22Rv1 (cell line): ENCODE measurements at regions not wholly inside any gene's neighbourhood (a gene's known extent, or its start where the extent isn't known, plus 50 kb on each side); places are given as distances from the start of the nearest gene placed in this dataset.

ENCODE experiments used
- ZFX ChIP-seq: fragments of 450-650 bp; IDR thresholded peaks from 2 replicates; pipeline ENCODE4 v1.6.1; 2017; ENCODE audit warnings: antibody characterized with exemption, borderline replicate concordance
- TF ChIP-seq, protein P1 (sequence below): fragments of 450-650 bp; IDR thresholded peaks from 2 replicates; pipeline ENCODE4 v1.5.1; 2017; ENCODE audit warnings: mild to moderate bottlenecking

DNA sequence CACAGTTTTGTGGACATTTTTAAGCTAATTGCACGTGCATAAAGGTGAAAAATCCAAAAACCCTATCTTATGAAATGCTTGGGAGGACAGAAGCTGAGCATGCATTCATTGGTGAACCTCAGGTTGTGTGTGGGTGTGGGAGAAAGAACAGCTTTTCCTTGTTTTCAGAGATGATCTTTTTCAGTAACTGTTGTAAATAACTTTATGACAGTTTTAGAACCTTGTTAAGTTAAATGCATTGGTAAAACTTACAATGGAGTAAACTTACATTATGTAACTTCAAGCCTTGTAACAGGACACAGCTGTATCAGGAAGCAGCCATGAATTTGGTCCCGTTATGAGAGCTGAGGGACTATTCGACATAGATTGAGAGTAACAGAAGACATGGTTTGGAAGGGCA, 587.4 kb downstream of the GALC start:
- TF ChIP-seq, protein P1, sequence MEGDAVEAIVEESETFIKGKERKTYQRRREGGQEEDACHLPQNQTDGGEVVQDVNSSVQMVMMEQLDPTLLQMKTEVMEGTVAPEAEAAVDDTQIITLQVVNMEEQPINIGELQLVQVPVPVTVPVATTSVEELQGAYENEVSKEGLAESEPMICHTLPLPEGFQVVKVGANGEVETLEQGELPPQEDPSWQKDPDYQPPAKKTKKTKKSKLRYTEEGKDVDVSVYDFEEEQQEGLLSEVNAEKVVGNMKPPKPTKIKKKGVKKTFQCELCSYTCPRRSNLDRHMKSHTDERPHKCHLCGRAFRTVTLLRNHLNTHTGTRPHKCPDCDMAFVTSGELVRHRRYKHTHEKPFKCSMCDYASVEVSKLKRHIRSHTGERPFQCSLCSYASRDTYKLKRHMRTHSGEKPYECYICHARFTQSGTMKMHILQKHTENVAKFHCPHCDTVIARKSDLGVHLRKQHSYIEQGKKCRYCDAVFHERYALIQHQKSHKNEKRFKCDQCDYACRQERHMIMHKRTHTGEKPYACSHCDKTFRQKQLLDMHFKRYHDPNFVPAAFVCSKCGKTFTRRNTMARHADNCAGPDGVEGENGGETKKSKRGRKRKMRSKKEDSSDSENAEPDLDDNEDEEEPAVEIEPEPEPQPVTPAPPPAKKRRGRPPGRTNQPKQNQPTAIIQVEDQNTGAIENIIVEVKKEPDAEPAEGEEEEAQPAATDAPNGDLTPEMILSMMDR = no peak
- no peak for TF ChIP-seq ZFX
